SHP77 (cell line): ENCODE measurements at regions not wholly inside any gene's neighbourhood (a gene's known extent, or its start where the extent isn't known, plus 50 kb on each side); places are given as distances from the start of the nearest gene placed in this dataset.

Source experiments
- DNase-seq, 2 experiments: peaks; one replicate each; lab custom pipeline; 2025; lab: John Stamatoyannopoulos, UW

- DNase-seq: no peak
Measured at GRCh38 chr4:153107246-153107645, 97.0 kb upstream of the TRIM2 start.

- DNase-seq: no peak
Measured at GRCh38 chr4:153109296-153109849, 94.9 kb upstream of the TRIM2 start.

GRCh38 chr4:153110739-153111138, 93.5 kb upstream of the TRIM2 start:
- no peak for DNase-seq

DNA sequence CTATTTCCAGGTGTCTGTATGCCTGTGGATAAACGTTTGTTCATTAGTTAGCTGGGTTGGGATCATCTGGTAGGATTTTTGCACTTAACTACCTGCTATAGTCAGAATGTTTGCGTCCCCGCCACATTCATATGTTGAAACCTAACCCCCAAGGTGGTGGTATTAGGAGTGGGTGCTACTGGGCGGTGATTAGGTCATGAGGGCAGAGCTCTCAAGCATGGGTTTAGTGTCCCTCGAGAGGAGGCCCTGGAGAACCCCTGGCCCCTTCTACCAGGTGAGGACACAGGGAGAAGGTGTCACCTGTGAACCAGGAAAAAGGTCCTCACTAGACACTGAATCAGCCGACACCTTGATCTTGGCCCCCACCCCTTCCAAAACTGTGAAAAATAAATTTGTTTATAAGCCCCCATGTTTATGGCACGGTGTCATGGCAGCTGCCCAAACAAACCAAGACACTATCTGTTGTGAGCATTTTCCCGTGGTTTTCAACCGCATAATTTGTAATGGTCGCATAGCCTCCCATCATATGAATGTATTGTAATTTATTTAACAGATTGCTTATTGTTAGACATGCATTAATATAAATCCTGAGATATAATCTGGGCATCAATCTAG, 92.7 kb upstream of the TRIM2 start:
- DNase-seq: no peak

- DNase-seq: peak; percentile 23 to 51
Measured at GRCh38 chr4:153112041-153112441, 92.2 kb upstream of the TRIM2 start.

GRCh38 chr4:153113061-153113837, 91.0 kb upstream of the TRIM2 start:
- no peak for DNase-seq

DNA sequence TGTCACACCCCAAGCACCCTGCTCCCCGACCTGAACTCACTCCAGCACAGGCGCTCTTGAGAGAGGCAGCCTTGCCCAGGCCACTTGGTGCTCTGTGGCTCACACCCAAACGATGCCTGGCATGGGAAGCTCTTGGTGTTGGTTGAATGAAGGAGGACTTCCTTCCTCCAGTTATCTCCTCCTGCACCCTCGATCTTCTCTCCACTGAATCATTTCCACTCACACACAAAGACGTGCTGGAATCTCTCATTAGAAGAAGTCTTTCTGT, 90.5 kb upstream of the TRIM2 start:
- DNase-seq: no peak

GRCh38 chr4:153114771-153115321, 89.4 kb upstream of the TRIM2 start:
- DNase-seq: no peak

DNA sequence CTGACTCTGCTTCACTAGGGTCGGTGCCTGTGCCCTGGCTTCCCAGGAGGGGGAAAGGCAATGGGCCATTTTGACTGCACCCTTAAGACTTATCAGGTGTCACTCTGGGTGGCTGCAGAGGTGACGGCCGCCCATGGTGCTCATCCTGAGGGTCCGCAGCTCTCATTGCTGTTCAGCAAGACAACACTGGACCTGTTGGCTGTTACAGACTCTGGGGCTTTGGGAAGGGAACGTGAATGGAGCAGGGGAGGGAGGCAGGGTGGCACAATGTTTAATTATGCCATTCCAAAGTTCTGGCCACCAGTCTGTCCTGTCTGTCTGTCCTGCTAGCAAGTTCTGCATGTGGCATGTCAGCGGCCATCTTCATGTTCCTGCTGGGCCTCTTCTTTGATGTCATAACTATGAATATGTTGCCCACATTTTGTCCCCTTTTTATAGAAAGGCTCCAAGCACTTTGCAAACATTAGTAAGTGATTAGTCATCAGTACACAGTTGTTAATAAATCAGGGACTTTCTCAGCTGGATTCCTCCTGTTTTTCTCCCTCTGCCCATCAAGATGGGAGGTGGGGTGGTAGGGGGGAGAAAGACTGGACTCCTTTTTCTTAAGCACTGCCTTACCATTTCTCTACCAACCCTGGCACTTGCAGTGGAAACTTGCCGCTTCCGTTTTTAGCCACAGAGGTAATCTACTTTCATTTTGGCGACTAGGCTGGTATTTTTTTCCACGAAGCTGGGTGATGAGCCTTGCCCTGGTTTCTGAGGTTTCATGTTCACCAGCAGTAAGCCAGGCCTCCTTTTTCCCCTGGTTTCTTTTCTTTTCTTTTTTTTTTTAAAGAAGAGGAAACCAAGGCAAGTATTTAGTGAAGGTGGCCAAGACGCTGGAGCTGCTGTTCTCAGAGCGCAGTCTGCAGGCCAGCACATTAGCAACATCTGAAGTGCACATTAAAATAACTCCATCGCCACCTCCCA, 88.6 kb upstream of the TRIM2 start:
- DNase-seq: no peak

DNA sequence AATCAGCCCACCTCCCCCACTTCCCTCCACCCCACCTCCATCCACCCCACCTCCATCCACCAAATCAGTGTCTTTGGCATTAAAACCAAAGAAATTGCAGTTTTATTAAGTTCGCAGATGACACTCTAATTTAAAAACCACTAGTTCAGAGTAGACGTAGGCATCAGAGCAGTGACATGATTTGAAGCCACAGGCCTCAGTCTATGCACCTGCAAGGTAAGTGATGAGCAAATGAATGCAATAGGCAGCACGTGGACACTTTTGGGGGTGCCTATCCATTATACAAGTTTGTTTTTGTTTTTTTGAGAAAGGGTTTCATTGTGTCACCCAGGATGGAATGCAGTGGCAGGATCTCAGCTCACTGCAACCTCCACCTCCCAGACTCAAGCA, 88.0 kb upstream of the TRIM2 start:
- DNase-seq: no peak

DNA sequence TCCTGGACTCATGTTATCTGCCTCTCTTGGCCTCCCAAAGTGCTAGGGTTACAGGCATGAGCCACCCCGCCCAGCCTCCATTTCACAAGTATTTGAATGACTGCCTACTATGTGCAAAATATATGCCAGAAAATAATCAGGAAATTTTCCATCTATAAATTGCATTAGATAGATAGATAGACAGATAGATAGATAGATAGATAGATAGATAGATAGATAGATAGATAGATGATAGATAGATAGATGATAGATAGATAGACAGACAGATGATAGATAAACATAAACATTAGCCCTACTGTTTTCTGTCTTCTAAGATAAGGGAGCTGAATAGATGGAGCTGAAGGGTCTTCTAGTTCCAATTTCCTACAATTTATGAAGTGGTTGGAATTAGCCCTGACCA, 87.4 kb upstream of the TRIM2 start:
- DNase-seq: no peak

DNA sequence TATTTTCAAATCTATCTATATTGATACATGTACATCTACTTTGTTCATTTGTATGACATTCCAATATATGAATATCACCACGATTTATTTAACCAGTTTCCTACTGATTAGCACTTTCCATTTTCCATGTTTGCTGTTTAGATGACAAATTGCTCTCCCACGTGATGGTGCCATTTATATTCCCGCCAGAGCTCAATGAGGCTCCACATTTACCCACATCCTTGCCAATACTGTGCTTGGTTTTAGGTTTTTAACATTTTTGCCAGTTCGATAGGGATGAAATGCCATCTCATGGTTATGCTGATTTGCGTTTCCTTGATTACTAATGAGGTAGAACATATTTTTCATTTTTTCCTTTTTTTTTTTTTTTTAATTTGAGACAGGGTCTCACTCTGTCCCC, 86.7 kb upstream of the TRIM2 start:
- DNase-seq: no peak

- DNase-seq: no peak
Measured at GRCh38 chr4:153119626-153120025, 84.6 kb upstream of the TRIM2 start.

DNA sequence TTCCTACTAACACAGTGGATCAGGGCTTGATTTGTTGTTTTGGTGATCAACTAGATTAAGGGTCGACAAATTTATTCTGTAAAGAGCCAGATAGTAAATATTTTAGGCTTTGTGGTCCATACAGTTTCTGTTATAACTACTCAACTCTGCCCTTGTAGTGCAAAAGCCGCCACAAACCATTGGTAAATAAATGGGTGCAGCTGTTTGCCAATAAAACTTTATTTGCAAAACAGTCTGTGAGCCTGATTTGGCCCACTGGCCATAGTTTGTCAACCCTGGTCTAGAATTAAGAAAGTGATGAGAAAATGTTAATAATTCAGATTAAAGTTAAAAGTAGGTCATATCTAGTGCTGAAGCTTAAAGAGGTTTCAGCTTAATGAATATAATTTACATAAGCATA, 84.0 kb upstream of the TRIM2 start:
- DNase-seq: no peak

DNA sequence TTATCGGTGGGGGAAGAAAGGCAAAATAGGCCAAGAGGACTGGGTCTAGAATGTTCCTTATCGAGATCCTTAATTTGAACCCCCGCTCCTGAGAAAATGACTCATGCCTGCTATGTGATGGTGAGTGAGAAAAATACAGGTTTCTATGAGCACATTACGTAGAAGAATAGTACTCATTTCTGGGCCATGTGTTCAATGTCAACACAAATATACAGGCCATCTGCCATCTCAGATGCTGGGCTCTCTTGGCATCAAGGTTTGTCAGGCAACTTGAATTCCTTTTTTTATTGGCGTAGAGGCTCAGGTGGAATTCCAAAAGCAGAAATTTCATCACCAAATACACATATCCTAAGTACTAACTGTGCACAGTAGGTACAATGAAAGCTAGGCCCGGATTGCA, 81.4 kb upstream of the TRIM2 start:
- no peak for DNase-seq

DNA sequence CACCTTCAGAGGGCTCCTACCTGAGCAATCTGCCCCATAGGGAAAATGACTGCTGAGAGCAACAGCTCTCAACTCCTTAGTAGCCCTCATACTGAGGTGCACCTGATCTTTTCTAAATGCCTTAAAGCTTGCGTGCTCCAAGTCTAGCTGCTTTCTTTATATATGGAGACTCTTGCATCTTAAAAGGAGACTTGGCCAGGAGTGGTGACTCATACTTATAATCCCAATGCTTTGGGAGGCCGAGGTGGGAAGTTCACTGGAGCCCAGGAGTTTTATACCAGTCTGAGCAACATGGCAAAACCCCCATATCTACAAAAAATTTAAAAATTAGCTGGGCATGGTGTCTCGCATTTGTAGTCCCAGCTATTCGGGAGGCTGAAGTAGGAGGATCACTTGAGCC, 78.1 kb upstream of the TRIM2 start:
- DNase-seq: no peak

- peak; percentile 46 to 74 for DNase-seq
Measured at GRCh38 chr4:153127760-153128494, 76.3 kb upstream of the TRIM2 start.

GRCh38 chr4:153131596-153131995, 72.6 kb upstream of the TRIM2 start:
- no peak for DNase-seq

DNA sequence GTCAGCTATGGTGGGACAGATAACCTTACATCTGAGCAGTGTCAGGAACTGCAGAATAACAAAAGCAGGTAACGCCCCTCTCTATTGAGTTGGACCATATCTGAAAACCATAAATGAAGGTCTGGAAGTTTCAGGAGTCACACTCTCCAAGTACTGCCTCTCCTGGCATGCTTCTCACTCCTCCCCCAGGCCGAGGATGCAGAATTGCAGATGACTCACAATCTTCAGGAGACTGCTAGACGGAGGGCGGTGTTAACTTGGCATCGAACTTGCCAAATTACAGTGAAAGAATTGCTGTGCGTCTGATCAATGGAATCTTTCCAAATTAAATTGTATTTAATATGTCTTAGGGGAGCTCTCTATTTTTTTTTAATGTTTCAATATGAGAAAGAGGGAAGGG, 67.1 kb upstream of the TRIM2 start:
- DNase-seq: no peak

DNA sequence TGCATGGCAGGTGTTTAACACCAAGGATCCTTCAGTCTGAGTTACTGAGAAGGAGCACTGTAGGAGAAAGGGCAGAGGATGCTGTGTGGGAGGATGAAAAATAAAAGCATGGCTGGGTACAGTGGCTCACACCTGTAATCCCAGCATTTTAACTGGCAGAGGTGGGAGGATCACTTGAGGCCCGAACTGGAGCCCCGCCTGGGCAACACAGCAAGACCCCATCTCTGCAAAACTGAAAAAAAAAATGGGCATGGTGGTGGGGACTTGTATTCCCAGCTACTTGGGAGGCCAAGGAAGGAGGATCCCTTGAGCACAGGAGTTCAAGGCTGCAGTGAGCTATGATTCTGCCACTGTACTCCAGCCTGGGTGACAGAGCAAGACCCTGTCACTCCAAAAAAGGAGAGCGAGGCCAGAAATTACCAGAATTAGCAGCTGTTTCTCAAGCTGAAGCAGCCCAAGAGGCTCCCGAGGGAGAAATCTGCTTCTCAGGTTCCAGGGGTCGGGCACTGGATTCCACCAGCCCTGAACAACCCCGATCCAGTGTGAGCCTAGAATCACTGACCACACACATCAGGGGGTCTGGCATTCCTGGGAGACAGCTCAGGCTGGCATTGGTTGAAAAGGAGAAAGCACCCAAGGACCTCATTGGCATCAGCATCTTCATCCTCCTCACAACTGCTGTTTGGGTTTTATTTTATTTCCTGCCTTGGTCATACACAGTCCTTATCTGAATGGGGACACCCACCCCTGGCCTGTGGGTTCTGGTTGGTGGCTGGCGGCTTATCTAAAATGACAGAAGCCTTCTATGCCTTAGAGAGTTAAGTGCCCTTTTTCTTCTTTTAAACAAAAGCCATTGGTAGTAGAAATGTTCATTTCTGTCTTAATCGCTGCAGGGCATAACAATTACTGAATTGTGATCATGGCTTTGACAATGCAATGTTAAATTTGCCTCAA, 66.3 kb upstream of the TRIM2 start:
- DNase-seq: no peak

DNA sequence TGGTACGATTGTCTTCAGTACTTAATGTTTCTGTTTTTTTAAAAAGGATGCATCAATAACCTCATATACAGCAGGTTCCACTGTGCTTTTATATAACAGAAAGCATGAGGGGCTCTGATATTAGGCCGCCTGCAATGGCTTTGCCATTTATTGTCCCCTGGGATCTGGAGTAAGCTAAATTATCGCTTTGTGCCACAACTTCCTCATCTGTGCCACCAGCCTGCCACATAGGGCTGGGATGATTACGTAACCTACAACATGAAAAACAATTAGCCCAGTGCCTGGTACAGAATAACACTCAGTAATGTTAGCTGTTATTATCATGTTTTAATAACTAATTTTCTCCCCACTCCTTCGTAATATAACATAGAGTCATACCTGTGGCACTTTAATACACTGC, 65.5 kb upstream of the TRIM2 start:
- no peak for DNase-seq
